GM19025 (cell line): ENCODE measurements at regions not wholly inside any gene's neighbourhood (a gene's known extent, or its start where the extent isn't known, plus 50 kb on each side); places are given as distances from the start of the nearest gene placed in this dataset.

Experiments used
- ATAC-seq: cut with Tn5 transposase; IDR thresholded peaks from one replicate; pipeline ENCODE4 v1.9.1; 2021; ENCODE audit warnings: mild to moderate bottlenecking, low read depth, moderate library complexity; ENCODE audit not compliant: unreplicated experiment

DNA sequence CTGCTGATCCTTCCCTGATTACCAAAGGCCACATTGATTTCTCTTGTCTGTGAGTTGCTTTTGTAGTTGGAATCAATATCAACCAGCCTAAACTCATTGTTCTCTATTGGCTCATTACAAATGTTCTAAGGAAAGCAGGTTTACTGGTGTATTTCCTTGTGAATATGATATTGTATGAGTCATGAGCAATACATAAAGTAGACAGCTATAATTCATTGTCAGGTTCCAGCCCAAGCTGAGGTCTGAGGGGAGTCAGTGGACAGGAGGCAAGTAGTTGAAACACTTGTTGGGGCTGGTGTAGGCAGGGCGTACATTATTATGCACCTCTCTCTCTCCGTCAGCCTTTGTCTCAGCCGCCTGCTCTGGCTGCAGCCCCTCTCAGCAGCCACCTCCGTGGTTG is 451.7 kb downstream of the IPMK start:
- no peak for ATAC-seq

DNA sequence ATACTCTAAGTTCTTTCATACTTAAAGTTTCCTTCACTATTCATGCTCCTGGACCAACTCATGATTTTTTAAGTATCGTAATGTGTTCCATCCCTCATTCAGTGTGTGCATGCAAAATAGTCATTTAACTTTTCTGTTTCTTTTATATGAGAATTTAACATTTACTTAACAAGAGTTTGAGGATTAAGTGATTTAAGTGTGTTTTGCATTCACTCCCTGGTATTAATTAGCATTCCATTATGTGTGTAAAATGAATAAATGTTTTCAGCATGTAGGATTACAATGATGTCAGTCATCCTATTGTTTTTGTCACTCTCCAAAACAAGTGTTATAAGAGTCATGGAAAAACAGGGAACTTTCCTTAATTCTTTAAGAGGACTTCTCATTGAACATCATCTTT is 457.7 kb downstream of the IPMK start:
- no peak for ATAC-seq

DNA sequence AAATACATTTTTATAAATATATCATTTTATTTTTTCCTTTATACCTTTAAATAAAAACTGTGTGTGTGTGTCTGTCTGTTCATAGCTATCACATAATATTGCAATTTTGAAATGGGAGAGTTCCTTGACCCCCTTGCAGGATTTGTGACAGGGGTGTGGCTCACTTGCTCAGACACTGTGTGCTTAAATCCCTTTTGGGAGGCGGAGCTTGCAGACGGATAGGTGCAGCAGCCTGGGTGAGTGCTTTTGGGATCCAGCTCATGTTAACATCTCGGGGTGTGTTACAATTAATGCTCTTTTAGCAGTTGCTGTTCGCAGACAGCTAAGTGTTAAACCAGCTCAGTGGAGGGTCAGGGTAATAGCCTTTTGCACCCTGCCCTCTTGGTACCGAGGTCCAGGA is 459.8 kb downstream of the IPMK start:
- no peak for ATAC-seq

DNA sequence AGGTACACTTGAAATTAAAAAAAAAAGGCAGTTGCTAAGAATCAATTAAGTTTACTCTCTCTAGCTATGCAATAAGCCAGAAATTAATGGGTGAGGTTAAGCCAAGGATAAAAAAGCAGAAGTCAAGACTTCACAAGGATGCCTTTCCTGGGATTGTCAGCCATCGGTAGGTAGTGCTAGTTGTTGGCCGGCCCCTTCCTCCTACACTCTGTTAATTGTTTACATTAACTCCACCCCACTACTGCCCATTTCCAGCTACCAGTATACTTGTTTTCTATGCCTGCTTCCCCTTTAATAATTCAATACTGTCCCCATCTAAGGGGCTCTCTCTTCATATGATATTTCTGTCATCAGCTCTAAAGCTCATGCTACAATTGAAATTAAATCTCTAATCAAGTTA is 461.0 kb downstream of the IPMK start:
- no peak for ATAC-seq

DNA sequence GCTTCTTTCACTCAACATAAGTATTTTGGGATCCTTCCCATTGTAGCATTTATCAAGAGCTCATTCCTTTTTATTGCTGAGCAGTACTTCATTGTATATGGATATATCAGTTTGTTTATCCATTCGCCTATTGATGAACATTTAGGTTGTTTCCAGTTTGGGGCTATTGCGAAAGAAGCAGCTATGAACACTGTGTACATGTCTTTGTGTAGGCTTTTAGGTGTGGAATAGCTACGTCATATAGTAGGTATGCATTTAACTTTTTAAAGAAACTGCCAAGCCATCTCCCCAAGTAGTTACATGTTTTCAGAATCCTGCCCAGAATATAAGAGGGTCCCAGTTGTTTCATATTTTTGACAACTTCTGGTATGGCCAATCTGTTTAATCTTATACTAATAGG is 468.1 kb downstream of the IPMK start:
- no peak for ATAC-seq

DNA sequence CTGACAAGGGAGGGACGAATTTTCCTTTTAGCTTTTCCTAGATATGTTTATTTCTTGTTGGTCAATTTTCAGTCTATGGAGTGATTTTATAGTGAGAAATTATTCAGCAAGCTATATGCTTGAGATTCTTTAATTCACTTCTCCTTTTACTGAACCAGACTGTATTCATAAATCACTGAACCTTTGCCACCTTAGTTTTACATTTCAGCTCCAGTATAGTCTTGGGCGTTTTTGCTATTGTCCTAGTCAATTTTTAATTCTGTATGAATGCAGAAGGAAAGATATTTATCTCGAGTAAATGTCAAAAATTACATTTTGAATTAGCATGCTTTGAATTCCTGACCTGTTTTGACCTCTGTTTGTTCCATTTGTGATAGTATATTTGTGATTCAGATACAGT is 468.9 kb downstream of the IPMK start:
- ATAC-seq = no peak

DNA sequence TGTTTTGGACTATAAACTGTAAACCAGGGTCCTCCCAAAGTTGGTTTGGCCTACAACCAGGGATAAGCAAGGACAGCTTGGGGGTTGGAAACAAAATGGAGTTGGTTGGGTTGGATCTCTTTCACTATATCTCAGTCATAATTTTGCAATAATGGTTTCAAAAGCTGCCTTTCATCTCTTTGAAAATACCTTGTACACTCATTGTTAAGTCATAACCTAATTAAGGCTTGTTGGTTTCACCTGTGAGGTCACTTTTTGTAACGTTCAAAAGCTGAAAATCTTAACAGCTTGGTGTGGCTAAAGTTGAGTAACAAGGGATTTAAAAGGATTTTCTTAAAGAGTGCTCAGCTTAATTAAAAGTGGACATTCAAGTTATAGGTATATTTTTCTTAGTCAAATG is 476.1 kb downstream of the IPMK start:
- no peak for ATAC-seq

DNA sequence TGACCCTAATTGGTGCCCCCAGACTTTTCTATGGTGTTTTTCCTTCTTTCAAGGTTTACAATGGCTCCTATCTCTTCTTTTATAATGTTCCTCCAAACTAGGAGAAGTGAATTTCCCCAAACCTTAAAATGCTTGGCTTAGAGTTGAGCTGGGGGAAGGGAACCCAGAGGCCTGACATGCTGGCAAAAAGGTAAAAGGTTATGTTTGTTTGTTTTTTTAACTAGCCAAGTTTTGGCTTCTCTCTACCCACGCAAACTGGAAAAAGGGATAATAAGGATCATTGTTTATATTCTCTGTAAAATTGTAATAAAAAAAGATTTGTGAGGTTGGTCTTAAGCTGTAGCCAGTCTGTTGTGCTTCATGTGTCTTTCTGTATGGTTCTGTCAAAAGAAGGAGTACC is 477.0 kb downstream of the IPMK start:
- no peak for ATAC-seq

DNA sequence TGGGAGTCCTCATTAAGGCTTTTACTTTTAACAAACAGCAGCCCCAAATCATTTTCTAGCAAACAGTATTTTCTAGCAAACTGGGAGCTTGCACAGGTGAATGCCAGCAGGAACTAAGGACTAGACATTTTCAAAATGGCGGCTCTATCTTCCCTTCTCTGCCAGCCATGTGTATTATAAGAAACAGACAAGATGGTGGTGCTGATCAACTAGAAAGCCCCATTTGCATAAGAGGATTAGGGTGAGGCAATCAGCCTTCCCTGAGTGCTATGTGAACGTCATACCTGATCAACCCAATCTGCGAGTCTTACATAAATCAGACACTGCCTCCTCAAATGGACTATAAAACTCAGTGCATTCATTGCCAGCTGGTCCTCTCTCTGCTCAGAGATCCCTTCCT is 479.6 kb downstream of the IPMK start:
- ATAC-seq = no peak

DNA sequence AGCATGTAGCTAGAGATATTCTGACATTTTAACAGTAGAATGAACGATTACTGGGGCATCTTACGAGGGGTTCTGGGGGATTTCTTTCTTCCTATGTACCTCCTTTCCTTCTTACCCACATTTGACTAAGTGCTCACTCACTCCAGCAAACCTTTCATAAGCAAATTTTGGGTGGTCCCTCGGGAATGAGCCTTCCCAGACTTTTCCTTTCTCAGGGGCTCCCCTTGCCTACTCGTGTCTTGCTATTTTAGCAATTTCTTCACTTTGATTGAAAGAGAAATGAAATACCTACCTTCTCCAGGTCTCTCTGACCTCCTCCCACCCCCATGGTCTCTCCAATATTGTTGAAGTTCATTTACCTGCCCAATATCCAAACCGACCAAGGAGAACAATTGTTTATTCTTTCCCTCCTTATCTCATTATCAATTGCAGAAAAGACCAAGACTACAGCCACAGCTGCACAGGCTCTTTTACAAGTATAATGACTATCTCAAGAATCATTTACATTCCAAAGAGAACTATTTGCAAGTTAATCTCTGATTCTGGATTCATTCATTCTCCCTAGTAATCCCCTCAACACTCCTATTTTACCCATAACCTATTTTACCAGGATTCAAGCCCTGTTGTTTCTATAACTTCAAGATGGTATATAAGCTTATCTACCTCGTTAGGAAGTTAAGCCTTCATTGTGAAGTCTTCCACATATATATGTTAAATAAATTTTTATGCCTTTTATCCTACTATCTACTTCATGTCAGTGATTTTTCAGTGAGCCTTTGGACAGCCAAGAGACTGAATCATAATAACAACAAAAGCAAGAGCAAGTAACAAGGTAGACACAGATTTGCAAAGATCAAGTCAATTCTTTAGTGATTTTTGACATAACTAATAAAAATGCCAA is 480.6 kb downstream of the IPMK start:
- ATAC-seq = no peak

DNA sequence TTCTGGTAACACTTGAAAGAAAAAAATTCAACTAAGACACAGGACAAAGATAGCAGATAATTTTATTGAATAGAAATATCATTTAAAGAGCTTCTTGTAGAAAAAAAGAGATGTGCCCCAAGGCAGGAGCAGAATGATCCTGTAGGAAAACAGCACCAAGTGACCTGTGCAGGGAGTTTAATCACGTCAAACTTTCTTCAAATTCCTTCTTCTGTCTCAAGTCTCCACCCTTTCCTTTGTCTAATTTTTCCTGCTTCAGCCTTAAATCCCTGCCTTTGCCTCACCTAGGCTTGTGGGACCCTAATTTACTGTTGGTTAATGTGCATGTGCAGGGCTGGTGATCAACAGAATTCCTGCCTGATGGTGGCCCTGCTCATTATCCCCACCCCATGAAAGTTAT is 481.4 kb downstream of the IPMK start:
- ATAC-seq = no peak

DNA sequence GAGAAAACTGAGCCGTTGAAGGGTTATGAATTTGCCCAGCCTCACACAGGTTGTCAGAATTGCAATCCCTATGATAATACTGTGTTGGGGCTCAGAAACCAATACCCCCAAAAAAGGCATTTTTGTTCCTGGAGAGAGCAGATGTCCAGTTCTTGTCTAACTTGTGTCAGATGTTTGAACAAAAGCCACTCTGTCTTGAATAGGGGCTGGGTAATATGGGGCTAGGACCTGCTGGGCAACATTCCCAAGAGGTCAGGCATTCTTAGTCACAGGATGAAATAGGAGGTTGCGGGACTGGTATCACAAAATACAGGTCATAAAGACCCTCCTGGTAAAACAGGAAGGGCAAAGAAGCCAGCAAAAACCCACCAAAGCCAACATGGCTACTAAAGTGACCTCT is 482.1 kb downstream of the IPMK start:
- no peak for ATAC-seq

DNA sequence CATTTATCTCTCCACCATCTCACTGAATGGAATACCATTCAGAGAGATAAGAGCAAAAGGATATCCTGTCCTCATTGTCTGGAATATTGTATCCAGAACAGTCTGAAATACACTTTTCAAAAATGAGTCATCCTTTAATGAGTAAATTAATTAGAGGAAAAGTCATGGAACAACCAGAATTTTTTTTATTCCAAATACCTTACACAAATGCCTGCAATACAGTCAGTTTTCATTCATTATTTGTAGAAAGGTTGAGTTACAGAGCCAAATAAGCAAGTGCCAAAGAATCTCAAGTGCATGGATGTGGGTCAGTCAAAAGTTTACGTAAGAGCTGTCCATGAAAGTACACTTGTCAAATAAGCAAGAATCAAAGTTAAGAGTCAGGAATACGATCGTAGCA is 482.6 kb downstream of the IPMK start:
- no peak for ATAC-seq

DNA sequence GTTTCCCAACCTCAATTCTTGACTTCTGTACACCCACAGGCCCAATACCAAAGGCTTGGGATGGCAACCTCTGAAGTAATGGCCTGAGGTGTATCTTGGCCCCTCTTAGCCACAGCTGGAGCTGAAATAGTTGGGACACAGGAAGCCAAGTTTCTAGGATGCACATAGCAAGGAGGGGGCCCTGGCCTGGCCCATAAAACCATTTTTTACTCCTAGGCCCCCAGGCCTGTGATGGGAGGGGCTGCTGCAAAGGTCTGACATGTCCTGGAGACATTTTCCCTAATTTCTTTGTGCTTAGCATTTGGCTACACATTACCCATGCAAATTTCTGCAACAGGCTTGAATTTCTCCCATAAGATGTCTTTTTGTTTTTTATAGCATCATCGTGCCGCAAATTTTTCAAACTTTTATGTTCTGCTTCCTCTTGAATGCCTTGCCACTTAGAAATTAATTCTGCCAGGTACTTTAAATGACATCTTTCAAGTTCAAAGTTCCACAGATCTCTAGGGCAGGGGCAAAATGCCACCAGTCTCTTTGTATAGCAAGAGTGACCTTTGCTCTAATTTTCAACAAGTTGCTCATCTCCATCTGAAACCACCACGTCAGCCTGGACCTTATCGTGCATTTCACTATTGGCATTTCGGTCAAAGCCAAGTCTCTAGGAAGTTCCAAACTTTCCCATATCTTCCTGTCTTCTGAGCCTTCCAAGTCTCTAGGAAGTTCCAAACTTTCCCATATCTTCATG is 490.8 kb downstream of the IPMK start:
- no peak for ATAC-seq

DNA sequence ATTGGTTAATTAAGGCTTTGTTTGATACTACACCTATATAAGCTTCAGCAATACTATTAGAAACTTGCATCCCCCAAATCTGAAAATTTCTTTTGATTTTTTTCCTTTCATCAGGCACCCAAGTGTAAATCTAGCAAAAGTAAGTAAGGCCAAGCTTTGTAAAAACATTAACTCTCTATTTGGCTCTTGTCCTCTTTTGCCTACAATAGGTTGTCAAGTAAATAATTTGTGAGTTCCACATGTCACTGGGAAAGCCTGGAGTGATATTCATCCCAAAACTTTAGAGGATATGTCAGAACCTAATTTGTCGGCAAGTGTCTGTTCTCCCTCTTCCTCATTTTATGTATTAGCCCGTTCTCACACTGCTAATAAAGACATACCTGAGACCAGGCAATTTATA is 492.4 kb downstream of the IPMK start:
- ATAC-seq = no peak

DNA sequence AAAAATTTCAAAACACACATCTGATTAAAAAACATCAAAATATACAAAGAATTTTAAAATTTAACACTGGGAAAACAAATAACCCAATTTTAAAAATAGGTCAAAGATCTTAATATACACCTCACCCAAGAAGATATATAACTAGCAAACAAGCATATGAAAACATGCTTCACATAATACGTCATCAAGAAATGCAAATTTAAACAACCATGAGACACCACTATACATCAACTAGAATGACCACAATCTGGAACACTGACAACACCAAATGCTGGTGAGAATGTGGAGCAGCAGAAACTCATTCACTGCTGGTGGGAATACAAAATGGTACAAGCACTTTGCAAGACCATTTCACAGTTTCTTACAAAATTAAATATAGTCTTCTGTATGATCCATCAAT is 498.4 kb downstream of the IPMK start:
- no peak for ATAC-seq

DNA sequence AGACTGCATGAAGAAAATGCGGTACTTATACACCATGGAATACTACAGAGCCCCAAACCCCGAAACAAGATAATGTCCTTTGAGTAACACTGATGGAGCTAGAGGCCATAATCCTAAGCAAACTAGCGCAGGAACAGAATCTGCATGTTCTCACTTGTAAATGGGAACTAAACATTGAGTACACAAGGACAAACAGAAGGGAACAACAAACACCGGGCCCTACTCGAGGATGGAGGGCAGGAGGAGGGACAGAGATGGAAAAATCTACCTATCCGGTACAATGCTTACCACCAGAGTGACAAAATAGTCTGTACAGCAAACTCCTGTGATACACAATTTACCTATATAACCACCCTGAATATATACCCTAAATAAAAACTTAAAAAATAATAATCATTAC is 507.9 kb downstream of the IPMK start:
- no peak for ATAC-seq

DNA sequence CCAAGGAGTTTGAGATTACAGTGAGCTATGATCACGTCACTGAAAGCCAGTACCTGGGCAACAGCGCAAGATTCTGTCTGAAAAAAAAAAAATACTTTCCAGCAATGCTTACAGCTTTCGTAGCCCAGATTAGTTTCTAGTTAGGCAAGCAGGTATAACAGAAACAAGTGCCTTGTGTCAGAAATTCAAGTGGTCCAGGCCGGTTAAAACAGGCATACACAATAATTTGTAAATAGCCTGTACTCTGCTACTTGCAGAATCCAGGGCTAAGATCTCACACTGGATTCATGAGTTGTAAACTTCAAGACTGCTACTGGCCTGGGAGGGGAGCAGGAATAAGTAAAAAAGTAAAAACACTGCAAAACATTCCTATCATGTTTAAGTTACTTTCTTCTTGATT is 512.9 kb downstream of the IPMK start:
- ATAC-seq = no peak

DNA sequence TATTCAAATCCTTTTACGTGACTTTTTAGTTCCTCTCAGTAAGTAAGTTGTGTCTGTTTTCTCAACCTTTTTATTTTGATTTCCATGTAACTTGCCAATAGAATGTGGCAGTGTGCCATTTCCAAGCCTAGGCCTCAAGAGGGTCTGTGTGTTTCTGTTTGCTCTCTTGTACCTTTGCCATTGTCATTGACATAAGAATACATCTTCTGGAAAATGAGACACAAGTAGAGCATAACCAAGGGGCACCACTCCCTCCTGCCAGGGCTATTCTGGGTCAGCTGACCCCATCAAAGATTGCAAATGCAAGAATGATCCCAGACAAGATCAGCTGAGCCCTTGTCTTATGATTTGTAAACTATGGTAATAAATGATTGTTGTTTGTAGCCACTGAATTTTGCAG is 524.0 kb downstream of the IPMK start:
- no peak for ATAC-seq

DNA sequence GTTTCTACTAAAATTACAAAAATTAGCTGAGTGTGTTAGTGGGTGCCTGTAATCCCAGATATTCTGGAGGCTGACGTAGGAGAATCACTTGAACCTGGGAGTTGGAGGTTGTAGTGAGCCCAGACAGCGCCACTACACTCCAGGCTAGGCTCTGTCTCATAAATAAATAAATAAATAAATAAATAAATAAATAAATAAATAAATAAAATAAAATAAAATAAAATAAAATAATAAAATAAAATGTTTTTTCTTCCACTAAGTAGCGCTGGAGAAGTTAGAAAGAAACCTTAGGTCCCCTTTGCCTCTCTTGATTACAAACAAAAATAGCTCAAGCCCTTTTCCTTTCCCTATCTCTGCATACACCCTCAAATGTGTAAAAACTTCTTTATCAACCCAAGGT is 525.9 kb downstream of the IPMK start:
- no peak for ATAC-seq

DNA sequence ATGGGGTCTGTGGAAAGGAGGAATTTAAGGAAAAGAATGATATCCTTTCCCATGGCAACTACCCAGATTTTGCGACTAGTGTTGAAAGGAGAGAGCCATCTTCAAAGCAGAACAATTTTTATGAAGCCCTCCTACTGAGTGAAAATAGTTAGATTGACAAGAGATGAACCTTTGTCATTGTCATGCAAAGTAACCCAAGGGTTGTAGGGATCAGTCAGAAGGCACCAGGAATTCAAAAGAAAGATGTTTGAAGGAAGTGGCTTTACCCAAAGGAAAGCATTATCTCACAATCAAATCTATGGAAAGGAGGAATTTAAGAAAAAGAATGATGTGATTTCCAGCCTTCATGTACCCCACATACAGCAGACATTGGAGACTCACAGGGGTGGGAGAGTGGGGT is 544.4 kb downstream of the IPMK start:
- ATAC-seq = no peak

DNA sequence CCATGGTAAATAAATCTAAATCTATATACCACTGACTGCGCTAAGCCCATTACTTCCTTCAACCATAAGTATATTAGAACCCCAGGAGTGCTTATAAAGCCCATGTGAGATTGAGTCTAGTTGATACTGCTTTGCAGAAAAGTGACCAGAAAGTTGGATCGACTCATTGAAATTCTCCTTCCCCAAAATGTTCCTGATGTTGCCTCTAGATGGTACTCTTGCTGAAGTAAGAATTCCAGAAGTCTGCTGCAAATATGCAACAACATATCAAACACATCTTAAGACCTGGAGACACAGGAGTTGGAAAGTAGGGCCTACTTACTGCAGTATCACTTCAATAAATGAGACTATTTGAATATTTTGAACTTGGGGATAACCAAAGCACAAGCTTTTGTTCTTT is 550.8 kb downstream of the IPMK start:
- no peak for ATAC-seq
